ENCODE measurements at regions not wholly inside any gene's neighbourhood (a gene's known extent, or its start where the extent isn't known, plus 50 kb on each side); places are given as distances from the start of the nearest gene placed in this dataset.

- no peaks in the 10 kb centered on the region for H3K4me1 ChIP-seq (ENCODE audit: control insufficient read depth, low read length)
- H3K9me3 ChIP-seq (ENCODE audit: control insufficient read depth, insufficient read depth, low read length), result no peaks in the 10 kb centered on the region
- TF ChIP-seq, protein P1, sequence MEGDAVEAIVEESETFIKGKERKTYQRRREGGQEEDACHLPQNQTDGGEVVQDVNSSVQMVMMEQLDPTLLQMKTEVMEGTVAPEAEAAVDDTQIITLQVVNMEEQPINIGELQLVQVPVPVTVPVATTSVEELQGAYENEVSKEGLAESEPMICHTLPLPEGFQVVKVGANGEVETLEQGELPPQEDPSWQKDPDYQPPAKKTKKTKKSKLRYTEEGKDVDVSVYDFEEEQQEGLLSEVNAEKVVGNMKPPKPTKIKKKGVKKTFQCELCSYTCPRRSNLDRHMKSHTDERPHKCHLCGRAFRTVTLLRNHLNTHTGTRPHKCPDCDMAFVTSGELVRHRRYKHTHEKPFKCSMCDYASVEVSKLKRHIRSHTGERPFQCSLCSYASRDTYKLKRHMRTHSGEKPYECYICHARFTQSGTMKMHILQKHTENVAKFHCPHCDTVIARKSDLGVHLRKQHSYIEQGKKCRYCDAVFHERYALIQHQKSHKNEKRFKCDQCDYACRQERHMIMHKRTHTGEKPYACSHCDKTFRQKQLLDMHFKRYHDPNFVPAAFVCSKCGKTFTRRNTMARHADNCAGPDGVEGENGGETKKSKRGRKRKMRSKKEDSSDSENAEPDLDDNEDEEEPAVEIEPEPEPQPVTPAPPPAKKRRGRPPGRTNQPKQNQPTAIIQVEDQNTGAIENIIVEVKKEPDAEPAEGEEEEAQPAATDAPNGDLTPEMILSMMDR (IDR thresholded peaks at IDR 0.05; ENCODE audit: low read depth, low read length, poor library complexity, severe bottlenecking), result no peak
- no peak for TF ChIP-seq EZH2phosphoT487 (IDR thresholded peaks at IDR 0.05; ENCODE audit: borderline replicate concordance, low read length)
- H3K9me2 ChIP-seq (replicated peaks; ENCODE audit: control insufficient read depth, low read length), result no peaks in the 10 kb centered on the region
- H3K79me2 ChIP-seq (ENCODE audit: control insufficient read depth, low read length), result no peaks in the 10 kb centered on the region
- no peak overlapping the region for H3K4me3 ChIP-seq (ENCODE audit: low read length)
- no peak overlapping the region for H3K4me2 ChIP-seq (ENCODE audit: low read length)
- no peak overlapping the region for H3K27ac ChIP-seq (ENCODE audit: low read depth, low read length)
- no peaks in the 10 kb centered on the region for H3F3A ChIP-seq (ENCODE audit: control insufficient read depth, insufficient read depth)
- H3K36me3 ChIP-seq (ENCODE audit: control insufficient read depth, low read length), result no peaks in the 10 kb centered on the region
- no peaks in the 10 kb centered on the region for H4K20me1 ChIP-seq (ENCODE audit: control insufficient read depth, insufficient read depth, low read depth, low read length)
- no peaks in the 10 kb centered on the region for H3K27me3 ChIP-seq (ENCODE audit: control insufficient read depth, low read length)
Measured at GRCh38 chr10:105742184-105742583, 1101.1 kb downstream of the SORCS3 start.

GRCh38 chr10:105734479-105734878 lies 1093.4 kb downstream of the SORCS3 start:
- TF ChIP-seq EZH2phosphoT487 (IDR thresholded peaks at IDR 0.05; ENCODE audit: borderline replicate concordance, low read length), result no peak
- TF ChIP-seq, protein P1 (IDR thresholded peaks at IDR 0.05; ENCODE audit: low read depth, low read length, poor library complexity, severe bottlenecking), result no peak
- Histone ChIP-seq H3K36me3 (ENCODE audit: control insufficient read depth, low read length) (no peaks in the 10 kb centered on the region), H3K4me1 (ENCODE audit: control insufficient read depth, low read length) (no peaks in the 10 kb centered on the region), H4K20me1 (ENCODE audit: control insufficient read depth, insufficient read depth, low read depth, low read length) (no peaks in the 10 kb centered on the region), H3F3A (ENCODE audit: control insufficient read depth, insufficient read depth) (no peaks in the 10 kb centered on the region), H3K27ac (ENCODE audit: low read depth, low read length) (no peak overlapping the region), H3K9me2 (replicated peaks; ENCODE audit: control insufficient read depth, low read length) (no peaks in the 10 kb centered on the region), H3K4me3 (ENCODE audit: low read length) (no peak overlapping the region), H3K9me3 (ENCODE audit: control insufficient read depth, insufficient read depth, low read length) (peaks cover 4% of the 10 kb centered on the region; the same call in 1 of the 2 replicates), H3K27me3 (ENCODE audit: control insufficient read depth, low read length) (no peaks in the 10 kb centered on the region), H3K79me2 (ENCODE audit: control insufficient read depth, low read length) (no peaks in the 10 kb centered on the region), H3K4me2 (ENCODE audit: low read length) (no peak overlapping the region)

- H3K4me1 ChIP-seq (ENCODE audit: control insufficient read depth, low read length), result no peaks in the 10 kb centered on the region
- no peaks in the 10 kb centered on the region for H3K9me2 ChIP-seq (replicated peaks; ENCODE audit: control insufficient read depth, low read length)
- H3K4me2 ChIP-seq (ENCODE audit: low read length), result no peak overlapping the region
- no peaks in the 10 kb centered on the region for H3K36me3 ChIP-seq (ENCODE audit: control insufficient read depth, low read length)
- no peaks in the 10 kb centered on the region for H3K79me2 ChIP-seq (ENCODE audit: control insufficient read depth, low read length)
- no peaks in the 10 kb centered on the region for H3F3A ChIP-seq (ENCODE audit: control insufficient read depth, insufficient read depth)
- peaks cover 4% of the 10 kb centered on the region; the same call in 1 of the 2 replicates for H3K9me3 ChIP-seq (ENCODE audit: control insufficient read depth, insufficient read depth, low read length)
- no peak for TF ChIP-seq EZH2phosphoT487 (IDR thresholded peaks at IDR 0.05; ENCODE audit: borderline replicate concordance, low read length)
- TF ChIP-seq, protein P1 (IDR thresholded peaks at IDR 0.05; ENCODE audit: low read depth, low read length, poor library complexity, severe bottlenecking), result no peak
- no peaks in the 10 kb centered on the region for H3K27me3 ChIP-seq (ENCODE audit: control insufficient read depth, low read length)
- no peak overlapping the region for H3K4me3 ChIP-seq (ENCODE audit: low read length)
- no peak overlapping the region for H3K27ac ChIP-seq (ENCODE audit: low read depth, low read length)
- H4K20me1 ChIP-seq (ENCODE audit: control insufficient read depth, insufficient read depth, low read depth, low read length), result no peaks in the 10 kb centered on the region
Measured at GRCh38 chr10:105733924-105734323, 1092.8 kb downstream of the SORCS3 start.
